Activated CD4-positive, alpha-beta T cell treated with anti-CD3 and anti-CD28 coated beads for 4 hours (primary cell): ENCODE measurements at regions not wholly inside any gene's neighbourhood (a gene's known extent, or its start where the extent isn't known, plus 50 kb on each side); places are given as distances from the start of the nearest gene placed in this dataset.
"Not testable (repeated sequence)": the region's sequence is repeated elsewhere in the genome, so short reads cannot be mapped to it uniquely, and the experiment has no call there.

Experiments
- DNase-seq, 2 donors: peaks; one replicate each; pipeline ENCODE4 v3.0.0-alpha.2; 2020

GRCh38 chr5:104079861-104080645 is 517.5 kb upstream of the NUDT12 start:
- not testable (repeated sequence) for DNase-seq

GRCh38 chr5:104071887-104072286 is 509.3 kb upstream of the NUDT12 start:
- DNase-seq: no peak

GRCh38 chr5:104062621-104063377 is 500.2 kb upstream of the NUDT12 start:
- DNase-seq: no peak

GRCh38 chr5:104061707-104062106 is 499.1 kb upstream of the NUDT12 start:
- no peak for DNase-seq

- DNase-seq: no peak
Measured at GRCh38 chr5:104053353-104053649, 490.7 kb upstream of the NUDT12 start.

- DNase-seq: no peak
Measured at GRCh38 chr5:104052558-104053352, 490.2 kb upstream of the NUDT12 start.

- DNase-seq: no peak
Measured at GRCh38 chr5:104050436-104050835, 487.8 kb upstream of the NUDT12 start.

- no peak for DNase-seq
Measured at GRCh38 chr5:104049752-104050151, 487.2 kb upstream of the NUDT12 start.

- no peak for DNase-seq
Measured at GRCh38 chr5:104048231-104048630, 485.6 kb upstream of the NUDT12 start.

GRCh38 chr5:104045987-104046386 is 483.4 kb upstream of the NUDT12 start:
- DNase-seq: no peak

GRCh38 chr5:104039871-104040270 is 477.3 kb upstream of the NUDT12 start:
- not testable (repeated sequence) for DNase-seq

- DNase-seq: not testable (repeated sequence)
Measured at GRCh38 chr5:104037136-104037535, 474.5 kb upstream of the NUDT12 start.

- not testable (repeated sequence) for DNase-seq
Measured at GRCh38 chr5:104033186-104033585, 470.6 kb upstream of the NUDT12 start.

GRCh38 chr5:104024538-104024937 is 461.9 kb upstream of the NUDT12 start:
- DNase-seq: no peak

- DNase-seq: no peak
Measured at GRCh38 chr5:104023739-104024138, 461.1 kb upstream of the NUDT12 start.

GRCh38 chr5:104019956-104020355 is 457.4 kb upstream of the NUDT12 start:
- no peak for DNase-seq

GRCh38 chr5:104018299-104018698 is 455.7 kb upstream of the NUDT12 start:
- DNase-seq: no peak

GRCh38 chr5:104016646-104017045 is 454.1 kb upstream of the NUDT12 start:
- DNase-seq: no peak

- no peak for DNase-seq
Measured at GRCh38 chr5:104015765-104016164, 453.2 kb upstream of the NUDT12 start.

- DNase-seq: not testable (repeated sequence)
Measured at GRCh38 chr5:104002783-104003182, 440.2 kb upstream of the NUDT12 start.

GRCh38 chr5:104001136-104001535 is 438.5 kb upstream of the NUDT12 start:
- no peak for DNase-seq

GRCh38 chr5:103993031-103993430 is 430.4 kb upstream of the NUDT12 start:
- no peak for DNase-seq

GRCh38 chr5:103990064-103990463 is 427.5 kb upstream of the NUDT12 start:
- DNase-seq: no peak

- no peak for DNase-seq
Measured at GRCh38 chr5:103981592-103981991, 419.0 kb upstream of the NUDT12 start.
